ENCODE measurements at regions not wholly inside any gene's neighbourhood (a gene's known extent, or its start where the extent isn't known, plus 50 kb on each side); places are given as distances from the start of the nearest gene placed in this dataset.

- H3K36me3 ChIP-seq (replicated peaks in 1 of 2): no peaks in the 10 kb centered on the region
- intact Hi-C loops (cut with DNase I): no loop called here
- H3K9me3 ChIP-seq (replicated peaks in 1 of 3): no peaks in the 10 kb centered on the region
- TF ChIP-seq POLR2A (IDR thresholded peaks at IDR 0.05): no peak
- TF ChIP-seq CTCF (IDR thresholded peaks at IDR 0.05): no peak
- no peak for DNase-seq
- no peak overlapping the region for H3K4me3 ChIP-seq
- no peaks in the 10 kb centered on the region for H3K4me1 ChIP-seq (replicated peaks in 1 of 2)
- H3K27me3 ChIP-seq: no peaks in the 10 kb centered on the region
- WGBS, 4 donors: 76 to 93% (median 81%) methylated on average over 3 of the region's 3 CpGs
- H3K27ac ChIP-seq: no peak overlapping the region
Measured at GRCh38 chr3:104988496-104988895, 378.2 kb upstream of the ALCAM start.

GRCh38 chr3:104989878-104990277, 376.8 kb upstream of the ALCAM start:
- TF ChIP-seq CTCF (IDR thresholded peaks at IDR 0.05) (no peak), POLR2A (IDR thresholded peaks at IDR 0.05) (no peak)
- intact Hi-C loops (cut with DNase I): no loop called here
- WGBS, 4 donors: 56 to 94% (median 81%) methylated on average over 1 of the region's 1 CpG

GRCh38 chr3:104990758-104991157, 376.0 kb upstream of the ALCAM start:
- DNase-seq: no peak
- no peaks in the 10 kb centered on the region for H3K9me3 ChIP-seq (replicated peaks in 1 of 3)
- TF ChIP-seq POLR2A (IDR thresholded peaks at IDR 0.05) (no peak), CTCF (IDR thresholded peaks at IDR 0.05) (no peak)
- no peaks in the 10 kb centered on the region for H3K4me1 ChIP-seq (replicated peaks in 1 of 2)
- H3K27me3 ChIP-seq: no peaks in the 10 kb centered on the region
- H3K27ac ChIP-seq: no peak overlapping the region
- intact Hi-C loops (cut with DNase I): no loop called here
- no peak overlapping the region for H3K4me3 ChIP-seq
- 56 to 69% (median 61%) methylated on average over 2 of the region's 2 CpGs for WGBS, 4 donors
- no peaks in the 10 kb centered on the region for H3K36me3 ChIP-seq (replicated peaks in 1 of 2)

More at GRCh38 chr3:104989878-104990277, 376.8 kb upstream of the ALCAM start:
- Histone ChIP-seq H3K27me3 (no peaks in the 10 kb centered on the region), H3K4me3 (no peak overlapping the region), H3K9me3 (replicated peaks in 1 of 3) (no peaks in the 10 kb centered on the region), H3K27ac (no peak overlapping the region), H3K4me1 (replicated peaks in 1 of 2) (no peaks in the 10 kb centered on the region), H3K36me3 (replicated peaks in 1 of 2) (no peaks in the 10 kb centered on the region)
- DNase-seq: no peak

- no peak for DNase-seq
- Histone ChIP-seq H3K4me1 (replicated peaks in 1 of 2) (no peaks in the 10 kb centered on the region), H3K36me3 (replicated peaks in 1 of 2) (no peaks in the 10 kb centered on the region), H3K4me3 (no peak overlapping the region), H3K9me3 (replicated peaks in 1 of 3) (no peaks in the 10 kb centered on the region), H3K27ac (no peak overlapping the region), H3K27me3 (no peaks in the 10 kb centered on the region)
- 75 to 93% (median 83%) methylated on average over 3 of the region's 3 CpGs for WGBS, 4 donors
- TF ChIP-seq POLR2A (IDR thresholded peaks at IDR 0.05): no peak
- TF ChIP-seq CTCF (IDR thresholded peaks at IDR 0.05): no peak
- intact Hi-C loops (cut with DNase I): no loop called here
Measured at GRCh38 chr3:104992676-104993075, 374.0 kb upstream of the ALCAM start.
